CD4-positive, alpha-beta T cell treated with Interleukin-15 for 4 hours (primary cell): ENCODE measurements at regions not wholly inside any gene's neighbourhood (a gene's known extent, or its start where the extent isn't known, plus 50 kb on each side); places are given as distances from the start of the nearest gene placed in this dataset.
"Not testable (repeated sequence)": the region's sequence is repeated elsewhere in the genome, so short reads cannot be mapped to it uniquely, and the experiment has no call there.

Experiments
- DNase-seq: peaks from one replicate; pipeline ENCODE4 v3.0.0-alpha.2; 2020; ENCODE audit warnings: low spot score

- no peak for DNase-seq
Measured at GRCh38 chr11:103805688-103806009, 230.8 kb upstream of the DDI1 start.

DNA sequence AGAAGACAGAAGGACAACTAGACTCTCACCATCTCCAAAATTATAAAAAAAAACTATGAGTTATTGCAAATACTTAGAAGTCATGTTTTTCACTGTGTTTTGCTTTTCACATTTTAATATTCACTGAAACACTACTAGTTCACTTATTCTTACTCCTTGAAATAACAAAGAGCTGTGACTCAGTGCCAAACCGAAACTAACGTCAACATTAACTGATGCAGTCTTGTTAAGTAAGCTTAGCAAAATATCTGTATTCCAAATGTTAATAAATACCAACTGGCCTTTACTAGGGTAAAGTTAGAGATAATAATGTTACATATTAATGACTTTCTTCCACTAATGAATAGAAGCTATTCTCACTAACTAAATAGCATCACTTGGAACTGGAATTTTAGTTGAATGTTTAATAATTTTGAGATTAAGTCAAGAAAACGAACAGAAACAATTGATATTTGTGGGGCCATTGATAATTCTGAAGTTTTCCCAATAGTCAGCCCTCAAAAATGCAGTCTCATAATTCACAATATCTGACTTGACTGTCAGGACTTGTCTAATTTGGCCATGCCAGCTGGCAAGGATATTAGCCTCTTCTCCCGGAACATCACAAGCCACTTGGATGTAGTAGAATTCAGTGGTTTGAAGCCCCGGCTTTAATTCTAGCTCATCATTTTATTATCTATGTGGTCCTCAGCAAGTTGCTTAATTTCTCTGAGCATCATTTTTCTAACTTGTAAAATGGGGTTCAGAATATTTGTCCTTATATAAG, 230.1 kb upstream of the DDI1 start:
- DNase-seq: no peak

DNA sequence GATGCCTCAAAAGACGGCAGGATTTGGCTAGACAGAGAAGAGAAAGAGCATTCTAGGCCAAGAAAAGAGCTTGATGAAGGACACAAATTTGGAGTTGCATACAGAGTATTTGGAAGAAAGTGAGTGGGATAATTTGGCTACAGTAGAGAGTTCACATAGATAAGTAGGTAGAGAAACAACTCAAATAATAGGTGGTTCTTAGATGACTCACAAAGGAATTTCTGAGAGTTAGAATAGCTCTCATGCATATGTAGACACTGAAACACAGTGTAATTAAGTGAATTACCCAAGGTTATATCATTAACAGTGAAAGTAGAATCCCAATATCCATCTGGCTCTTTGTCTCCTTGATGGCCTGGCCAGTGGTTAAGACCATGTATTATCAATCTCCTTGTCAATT, 228.6 kb upstream of the DDI1 start:
- no peak for DNase-seq

DNA sequence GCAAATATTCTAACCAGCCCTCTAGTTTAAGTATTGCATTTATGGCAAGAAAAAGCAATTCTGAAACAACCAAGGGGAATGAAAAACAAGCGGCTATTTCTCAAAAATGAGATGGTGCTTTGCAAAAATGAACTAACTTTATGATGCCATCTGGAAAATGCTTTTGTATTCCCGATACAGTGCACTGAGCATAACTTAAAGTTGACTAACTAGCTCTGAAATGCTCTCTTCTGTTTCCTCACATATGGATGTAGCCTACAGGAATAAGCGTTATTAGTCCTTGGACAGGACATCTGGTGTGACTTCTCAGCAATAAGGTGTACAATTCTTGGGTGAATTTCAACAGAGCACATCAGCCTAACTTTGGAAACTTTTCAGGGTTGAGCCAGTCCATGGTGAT, 228.2 kb upstream of the DDI1 start:
- DNase-seq: no peak

- no peak for DNase-seq
Measured at GRCh38 chr11:103811870-103812455, 224.5 kb upstream of the DDI1 start.

GRCh38 chr11:103812680-103813079, 223.8 kb upstream of the DDI1 start:
- DNase-seq: no peak

DNA sequence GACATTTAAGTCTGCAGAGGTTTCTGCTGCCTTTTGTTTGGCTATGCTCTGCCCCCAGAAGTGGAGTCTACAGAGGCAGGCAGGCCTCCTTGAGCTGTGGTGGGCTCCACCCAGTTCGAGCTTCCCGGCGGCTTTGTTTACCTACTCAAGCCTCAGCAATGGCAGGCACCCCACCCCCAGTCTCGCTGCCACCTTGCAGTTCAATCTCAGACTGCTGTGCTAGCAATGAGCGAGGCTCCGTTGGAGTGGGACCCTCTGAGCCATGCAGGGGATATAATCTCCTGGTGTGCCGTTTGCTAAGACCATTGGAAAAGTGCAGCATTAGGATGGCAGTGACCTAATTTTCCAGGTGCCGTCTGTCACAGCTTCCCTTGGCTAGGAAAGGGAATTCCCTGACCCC, 216.1 kb upstream of the DDI1 start:
- DNase-seq: not testable (repeated sequence)

DNA sequence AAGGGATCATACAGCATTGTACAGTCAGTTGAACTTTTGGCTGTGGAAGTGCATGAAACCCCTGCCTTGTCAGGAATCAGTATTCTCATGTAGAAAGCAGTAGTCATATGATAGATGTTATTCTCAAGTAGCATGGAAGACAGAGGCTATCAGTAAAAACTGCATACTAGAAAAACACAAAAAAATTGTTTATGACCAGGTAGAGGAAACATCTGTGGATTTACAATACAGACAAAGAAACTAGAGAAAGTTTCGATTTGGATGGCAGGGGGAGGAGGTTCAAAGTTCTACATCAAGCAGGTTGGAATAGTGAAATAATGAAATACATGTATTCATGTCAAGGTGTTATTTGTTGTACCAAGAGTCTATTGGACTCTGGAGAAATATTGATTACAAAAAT, 212.3 kb upstream of the DDI1 start:
- DNase-seq: no peak

DNA sequence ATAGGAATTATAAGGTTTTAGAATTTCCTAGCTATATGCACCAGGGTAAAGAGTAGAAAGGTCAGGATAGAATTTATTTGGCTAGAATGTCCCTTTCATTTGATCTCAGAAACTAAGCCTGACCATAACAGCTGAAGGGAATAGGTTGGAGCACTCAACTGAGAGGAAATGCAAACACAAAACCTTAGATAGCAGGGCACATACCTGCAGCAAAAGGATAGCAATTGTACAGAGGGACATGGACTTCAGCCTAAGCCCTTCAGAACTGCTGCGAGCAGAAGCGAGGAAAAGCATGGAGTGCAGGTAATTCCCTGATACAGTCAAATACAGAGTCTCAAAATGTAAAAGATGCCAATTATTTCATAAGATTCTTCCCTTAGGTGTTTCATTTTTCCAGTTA, 211.0 kb upstream of the DDI1 start:
- DNase-seq: no peak

DNA sequence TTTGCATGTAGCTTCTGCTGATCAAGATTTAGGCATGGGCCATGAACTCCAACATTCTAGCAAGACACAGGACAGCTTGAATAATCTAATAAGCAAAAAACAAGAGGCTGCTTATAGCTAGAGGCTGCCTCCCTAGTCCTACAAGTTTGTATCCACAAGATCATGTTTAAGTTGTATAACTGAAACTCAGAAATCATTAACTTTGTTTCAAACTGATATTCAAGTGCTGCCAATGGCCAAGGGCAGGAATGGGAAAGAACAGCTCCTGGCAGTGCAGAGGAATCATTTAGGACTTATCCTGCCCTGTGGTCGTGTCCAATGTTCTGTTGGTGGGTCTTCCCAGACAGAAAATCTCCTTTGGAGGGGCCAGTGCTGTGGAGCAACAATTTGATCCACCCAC, 209.6 kb upstream of the DDI1 start:
- DNase-seq: no peak

GRCh38 chr11:103829596-103829995, 206.8 kb upstream of the DDI1 start:
- no peak for DNase-seq

DNA sequence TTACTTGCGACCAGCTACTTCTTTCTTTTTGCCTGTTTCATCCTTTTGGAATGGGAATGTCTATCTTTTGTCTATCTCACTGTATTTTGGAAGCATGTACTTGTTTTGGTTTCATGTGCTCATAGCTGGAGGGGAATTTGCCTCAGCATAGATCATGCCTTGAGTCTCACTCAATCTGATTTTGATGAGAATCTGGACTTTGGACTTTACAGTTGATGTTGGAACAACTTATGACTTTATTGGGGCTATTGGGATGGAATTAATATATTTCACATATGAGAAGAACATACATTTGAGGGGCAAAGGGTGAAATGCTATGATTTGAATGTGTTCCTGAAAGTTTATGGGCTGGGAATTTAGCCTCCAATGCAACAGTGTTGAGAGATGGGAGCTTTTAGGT, 206.2 kb upstream of the DDI1 start:
- DNase-seq: no peak

DNA sequence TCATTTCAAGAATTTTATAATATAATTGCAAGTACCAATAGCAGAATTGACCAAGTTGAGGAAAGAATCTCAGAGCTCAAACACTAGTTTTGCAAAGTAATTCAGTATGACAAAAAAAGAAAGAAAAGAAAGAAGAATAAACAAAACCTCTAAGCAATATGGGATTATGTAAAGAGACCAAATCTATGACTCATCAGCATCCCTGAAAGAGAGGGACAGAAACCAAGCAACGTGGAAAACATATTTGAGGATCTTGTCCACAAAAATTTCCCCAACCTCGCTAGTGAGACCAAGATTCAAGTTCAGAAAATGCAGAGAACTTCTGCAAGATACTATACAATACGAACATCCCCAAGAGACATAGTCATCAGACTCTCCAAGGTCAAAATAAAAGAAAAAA, 203.7 kb upstream of the DDI1 start:
- no peak for DNase-seq

- no peak for DNase-seq
Measured at GRCh38 chr11:103842191-103842590, 194.2 kb upstream of the DDI1 start.

DNA sequence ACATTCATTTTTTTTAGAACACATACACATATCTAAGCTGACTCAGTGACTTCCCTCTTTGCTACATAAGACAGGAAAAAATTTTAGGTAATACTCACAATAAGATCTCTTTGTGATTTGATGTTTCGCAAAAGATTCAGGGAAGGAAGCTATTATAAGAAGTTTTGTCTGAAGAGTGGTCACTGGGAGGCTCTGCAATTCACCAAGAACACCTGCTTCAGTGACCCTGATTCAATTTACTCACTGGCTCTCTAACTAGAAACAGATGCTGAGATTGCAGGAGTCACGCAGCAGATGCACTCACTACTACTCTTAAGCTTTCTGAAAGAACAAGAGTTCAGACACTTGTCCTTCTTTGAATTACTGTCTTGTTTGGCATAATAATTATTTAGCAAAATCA, 193.6 kb upstream of the DDI1 start:
- no peak for DNase-seq

DNA sequence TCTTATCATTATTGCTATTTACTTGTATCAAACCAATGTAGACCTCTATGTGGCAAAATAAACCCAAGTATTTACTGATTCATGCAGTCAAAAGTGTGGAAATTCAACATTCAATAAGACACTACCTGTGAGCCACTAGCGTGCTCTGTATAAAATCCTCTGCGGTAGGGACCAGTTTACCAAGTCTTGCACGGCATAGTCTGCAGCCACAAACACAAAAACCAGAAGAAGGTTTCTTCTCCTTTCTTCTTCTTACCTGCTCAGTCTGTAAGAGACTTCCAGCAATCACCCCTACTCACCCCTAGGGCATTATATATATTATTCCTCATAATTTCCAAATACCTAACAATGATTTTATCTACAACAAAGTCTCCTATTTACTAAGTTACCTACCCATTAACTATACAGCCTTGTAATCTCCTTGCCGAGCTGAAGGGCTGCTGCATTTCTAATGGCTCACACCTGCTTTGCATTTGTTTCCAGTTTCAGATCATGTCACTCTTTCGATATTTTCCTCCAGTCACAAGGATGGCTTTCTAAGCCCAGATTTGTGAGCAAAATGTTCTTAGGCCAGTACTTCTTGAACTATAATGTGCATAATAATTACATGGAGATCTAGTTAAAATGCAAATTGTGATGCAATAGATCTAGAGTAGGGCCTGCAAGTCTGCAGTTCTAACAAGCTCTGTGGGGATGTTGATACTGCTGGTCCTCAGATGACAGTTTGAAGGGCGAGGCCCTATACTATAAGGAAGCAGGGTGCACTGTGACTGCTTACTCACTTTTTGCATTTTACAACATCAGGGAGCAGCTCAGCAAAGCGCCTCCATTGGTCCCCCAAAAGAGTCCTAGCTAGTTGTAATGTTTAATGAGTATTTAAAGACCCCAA, 191.9 kb upstream of the DDI1 start:
- no peak for DNase-seq

DNA sequence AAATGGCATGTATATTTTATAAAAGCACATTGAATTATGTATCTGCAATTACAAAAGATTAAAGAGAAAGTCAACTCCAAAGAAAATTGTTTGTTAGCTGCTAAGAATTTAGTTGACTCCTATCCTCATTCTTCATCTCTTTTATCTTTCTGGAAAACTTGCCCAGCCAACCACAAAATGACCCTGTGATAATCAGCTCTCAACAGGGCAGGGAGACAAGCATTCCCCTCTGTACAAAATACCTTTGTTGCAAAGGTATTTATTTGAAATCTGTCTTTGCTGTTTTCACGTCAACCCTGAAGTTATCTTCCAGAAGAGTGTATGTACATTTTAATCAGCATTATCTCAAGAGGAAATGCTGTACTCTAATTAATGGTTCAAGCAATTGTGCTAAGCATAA, 191.1 kb upstream of the DDI1 start:
- DNase-seq: no peak

DNA sequence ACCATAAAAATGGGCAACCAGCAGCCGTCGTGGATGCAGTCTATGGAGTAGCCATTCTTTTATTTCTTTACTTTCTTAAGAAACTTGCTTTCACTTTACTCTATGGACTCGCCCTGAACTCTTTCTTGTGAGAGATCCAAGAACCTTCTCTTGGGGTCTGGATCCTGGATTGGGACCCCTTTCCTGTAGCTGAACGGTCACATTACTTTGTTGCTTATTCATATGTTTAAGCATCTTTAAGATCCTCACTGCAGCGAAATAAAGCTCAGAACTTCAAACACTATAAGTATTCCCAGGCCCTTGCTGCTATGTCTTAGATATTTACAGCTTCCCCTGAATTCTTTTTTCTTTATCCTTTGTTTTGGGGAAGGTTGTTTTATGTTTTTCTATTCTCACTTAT, 187.8 kb upstream of the DDI1 start:
- no peak for DNase-seq

DNA sequence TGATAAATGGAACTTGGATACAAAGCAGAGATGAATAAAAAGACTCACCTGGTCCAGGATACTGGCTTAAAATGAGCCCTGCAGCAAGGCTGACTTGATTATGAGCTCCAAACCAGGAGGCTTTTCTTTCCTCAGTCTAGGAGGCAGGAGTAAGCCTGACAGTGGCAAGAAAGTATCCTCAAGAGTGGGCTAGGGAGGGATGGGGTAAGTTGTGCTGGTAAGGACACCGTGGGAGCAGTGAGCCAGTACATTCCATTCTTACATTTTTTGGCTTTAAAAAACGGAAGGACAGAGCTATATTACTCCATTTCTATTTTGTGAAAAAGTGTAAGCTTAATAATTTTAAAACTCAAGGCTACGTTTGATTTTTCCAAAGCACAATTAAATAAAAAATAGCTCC, 187.1 kb upstream of the DDI1 start:
- DNase-seq: no peak

DNA sequence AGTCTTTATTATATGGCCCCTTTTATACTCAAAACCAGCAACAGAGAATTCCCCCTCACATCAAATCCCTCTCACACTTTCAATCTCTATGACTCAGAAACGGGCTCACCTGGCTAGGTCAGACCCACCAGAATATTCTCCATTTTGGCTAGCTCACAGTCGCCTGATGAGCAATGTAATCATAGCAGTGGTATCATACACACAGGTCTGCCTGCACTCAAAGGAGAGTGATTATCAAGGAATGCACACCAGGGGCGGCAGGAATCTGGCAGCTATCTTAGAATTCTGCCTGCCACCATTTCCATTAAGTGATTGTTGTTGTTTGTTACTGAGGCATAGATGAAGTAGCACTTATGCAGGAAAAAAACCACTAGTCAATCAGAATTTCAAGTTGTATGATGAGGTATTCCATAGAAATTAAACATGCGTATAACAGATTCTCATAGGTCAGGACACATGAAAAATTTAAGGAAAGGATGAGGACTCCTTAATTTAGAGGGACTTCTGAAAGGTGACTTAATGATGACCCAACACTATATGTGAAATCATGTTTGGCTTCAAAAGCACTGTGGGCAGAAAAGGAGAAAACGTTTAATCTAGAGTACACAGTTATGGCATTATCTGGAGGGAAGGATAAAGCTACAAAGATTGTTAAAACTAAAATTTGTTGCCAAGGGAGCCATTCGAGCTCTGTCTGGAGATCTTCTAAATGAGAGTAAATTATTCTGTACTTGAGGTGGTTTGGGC, 185.8 kb upstream of the DDI1 start:
- DNase-seq: no peak

- DNase-seq: no peak
Measured at GRCh38 chr11:103851166-103851651, 185.2 kb upstream of the DDI1 start.
